Right cardiac atrium (tissue), 5 donors: ENCODE measurements at regions not wholly inside any gene's neighbourhood (a gene's known extent, or its start where the extent isn't known, plus 50 kb on each side); places are given as distances from the start of the nearest gene placed in this dataset.

Source experiments
- ATAC-seq, 2 donors: fragments of 200-7000 bp; cut with Tn5 transposase; one replicate each; pipeline versions ENCODE4 v1.8.0 to v1.9.1; 2020; ENCODE audit warnings: moderate library complexity in 2 of 2, mild to moderate bottlenecking in 1 of 2
- DNase-seq, 3 donors: peaks; one replicate each; pipeline ENCODE4 v3.0.0-alpha.2; 2020
- H3K27ac ChIP-seq: one replicate; pipeline ENCODE4 v1.5.1; 2013; ENCODE audit warnings: mild to moderate bottlenecking, low read length, control low read depth, moderate library complexity
- H3K27me3 ChIP-seq: one replicate; pipeline ENCODE4 v1.6.1; 2013; ENCODE audit not compliant: control insufficient read depth, insufficient read depth
- H3K4me1 ChIP-seq: one replicate; pipeline ENCODE4 v1.6.1; 2013; ENCODE audit warnings: low read length; ENCODE audit not compliant: control insufficient read depth, insufficient read depth
- H3K4me3 ChIP-seq: one replicate; pipeline ENCODE4 v1.5.1; 2013; ENCODE audit warnings: low read length, control low read depth
- H3K9me3 ChIP-seq: one replicate; pipeline ENCODE4 v1.6.1; 2013; ENCODE audit warnings: low read length; ENCODE audit not compliant: control insufficient read depth
- WGBS: extraction: QIAGEN DNeasy Blood & Tissue Kit; methylation state at CpG from one replicate; pipeline ENCODE4 v1.1.7; 2013; 5-methylcytosine and 5-hydroxymethylcytosine counted together
- intact Hi-C, 4 donors: fragments of 100-400 bp; cut with DNase I; formaldehyde crosslinking; loops; one replicate each; pipeline versions ENCODE4 v1.11.0 to v1.14.0; 2022 to 2023
- donor health status: healthy with polysubstance abuse.
- donor health status: DM: no; HTN: yes; CAD: no.
- donor health status: DM: no; HTN: no; CAD: no.
- donor health status: DM: no; HTN: yes; CAD: no; lungs with severe emphysema.
- donor health status: DM: yes; HTN: yes; CAD: no.

DNA sequence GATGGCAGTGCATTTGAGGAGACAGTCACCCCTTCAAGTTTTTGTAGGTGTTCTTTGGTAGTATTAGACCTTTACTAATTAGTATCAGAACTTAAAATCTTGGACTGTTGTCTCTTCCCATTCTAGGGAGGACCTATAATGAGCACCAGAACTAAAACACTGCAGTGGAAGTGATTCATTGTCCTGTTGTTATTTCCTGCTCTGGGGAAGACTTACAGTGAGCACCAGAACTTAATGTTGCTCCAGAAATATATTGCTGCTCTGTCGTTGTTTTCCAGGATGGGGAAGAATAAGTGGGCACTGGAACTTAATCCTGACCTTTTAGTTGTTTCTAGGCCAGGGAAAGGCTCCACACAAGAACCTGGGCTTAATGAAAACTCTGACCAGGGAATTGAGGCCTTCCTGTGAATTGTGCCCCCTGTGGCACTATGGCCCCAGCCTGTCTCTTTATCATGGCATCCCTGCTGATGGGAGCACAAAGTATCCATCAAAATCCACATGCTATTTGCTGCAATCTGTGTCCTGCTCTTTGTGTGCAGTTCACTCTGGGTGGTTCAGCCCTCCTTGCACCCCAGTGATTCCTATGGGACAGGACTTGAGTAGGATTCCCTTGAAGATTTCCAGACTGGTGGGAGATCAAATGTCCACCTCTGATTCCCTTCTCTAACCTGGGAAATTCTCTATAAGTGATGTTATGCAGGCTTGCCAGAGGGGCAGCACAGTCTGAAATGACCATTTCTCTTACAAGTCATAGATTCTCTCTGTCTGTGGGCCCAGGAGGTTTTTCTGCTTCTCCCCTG lies 175.8 kb downstream of the PAWR start:
- WGBS = 69% methylated on average over 1 of the region's 1 CpG
- Histone ChIP-seq H3K4me3 (no peak overlapping the region), H3K27me3 (no peaks in the 10 kb centered on the region), H3K4me1 (no peaks in the 10 kb centered on the region), H3K27ac (no peak overlapping the region), H3K9me3 (no peaks in the 10 kb centered on the region)
- DNase-seq = no peak
- ATAC-seq = no peak
- intact Hi-C loops = no loop called here

DNA sequence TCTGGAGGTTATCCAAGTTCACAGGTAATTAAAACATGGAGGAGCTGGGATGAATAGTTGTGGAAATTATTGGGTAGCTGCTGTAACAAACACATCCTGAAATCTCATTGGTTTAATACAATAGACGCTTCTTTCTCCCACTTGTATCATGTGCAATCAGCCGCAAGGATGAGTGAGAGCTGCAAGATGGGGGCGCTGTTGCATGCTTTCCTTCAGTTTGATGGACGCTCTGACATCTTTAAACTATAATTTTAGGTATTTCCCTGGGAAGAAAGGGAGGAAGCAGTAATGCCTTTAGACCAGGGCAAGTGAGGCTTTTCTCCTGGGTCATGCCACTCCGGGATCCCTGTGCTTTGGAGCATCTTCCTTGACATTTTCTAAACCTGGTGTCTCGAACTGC lies 178.7 kb downstream of the PAWR start:
- H3K9me3 ChIP-seq = no peaks in the 10 kb centered on the region
- no peaks in the 10 kb centered on the region for H3K4me1 ChIP-seq
- intact Hi-C loops = no loop called here
- ATAC-seq = no peak
- 85% methylated on average over 6 of the region's 6 CpGs for whole genome bisulfite sequencing
- H3K27me3 ChIP-seq = no peaks in the 10 kb centered on the region
- H3K27ac ChIP-seq = no peak overlapping the region
- no peak for DNase-seq
- H3K4me3 ChIP-seq = no peak overlapping the region

DNA sequence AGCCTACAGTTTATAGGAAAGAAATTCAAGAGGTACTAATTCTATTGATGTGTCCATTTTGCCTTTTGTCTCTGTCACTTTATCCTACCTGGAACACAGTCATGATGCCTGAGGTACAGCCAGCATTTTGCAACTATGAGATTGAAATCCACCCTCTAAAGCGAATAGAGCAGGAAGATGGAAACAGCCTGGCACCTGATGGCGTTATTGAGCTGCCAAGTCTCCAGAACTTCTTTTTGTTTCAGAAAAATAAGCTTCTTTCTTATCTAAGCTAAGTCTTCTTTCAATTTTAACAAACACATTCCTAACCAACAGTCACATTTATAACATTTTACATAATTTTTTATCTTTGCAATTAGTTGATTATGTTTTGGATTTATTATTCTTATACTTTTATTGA lies 182.1 kb downstream of the PAWR start:
- ATAC-seq (no peak), DNase-seq (no peak)
- intact Hi-C loops = no loop called here
- Histone ChIP-seq H3K4me3 (no peak overlapping the region), H3K27ac (no peak overlapping the region), H3K4me1 (no peaks in the 10 kb centered on the region), H3K9me3 (no peaks in the 10 kb centered on the region), H3K27me3 (no peaks in the 10 kb centered on the region)
- WGBS = 78% methylated on average over 2 of the region's 2 CpGs
